K562 (cell line): ENCODE measurements at regions not wholly inside any gene's neighbourhood (a gene's known extent, or its start where the extent isn't known, plus 50 kb on each side); places are given as distances from the start of the nearest gene placed in this dataset.

Experiments used
- CBX1 ChIP-seq: sonication (generic); IDR thresholded peaks from 2 replicates; pipeline ENCODE4 v1.6.1; 2016; ENCODE audit warnings: antibody characterized with exemption, low read depth, mild to moderate bottlenecking
- JUNB ChIP-seq: fragments of 450-650 bp; formaldehyde crosslinking; conservative IDR thresholded peaks from 2 replicates; pipeline ENCODE4 v1.4.0; 2020; ENCODE audit warnings: mild to moderate bottlenecking
- TF ChIP-seq, protein P1 (sequence below), 3 experiments: IDR thresholded peaks in 2 of 3; conservative IDR thresholded peaks in 1 of 3; 2 replicates each; pipeline ENCODE4 v1.5.1; 2011 to 2012; ENCODE audit warnings: low read length in 3 of 3, mild to moderate bottlenecking in 3 of 3, control low read depth in 2 of 3, improper control_type of control experiment in 1 of 3, inconsistent platforms in 1 of 3, low read depth in 1 of 3, mixed read lengths in 1 of 3, moderate library complexity in 1 of 3; ENCODE audit not compliant: insufficient read depth in 2 of 3

GRCh38 chr12:124711344-124711743 is 143.9 kb upstream of the NCOR2 start:
- TF ChIP-seq JUNB (no peak), CBX1 (no peak)
- TF ChIP-seq, protein P1, sequence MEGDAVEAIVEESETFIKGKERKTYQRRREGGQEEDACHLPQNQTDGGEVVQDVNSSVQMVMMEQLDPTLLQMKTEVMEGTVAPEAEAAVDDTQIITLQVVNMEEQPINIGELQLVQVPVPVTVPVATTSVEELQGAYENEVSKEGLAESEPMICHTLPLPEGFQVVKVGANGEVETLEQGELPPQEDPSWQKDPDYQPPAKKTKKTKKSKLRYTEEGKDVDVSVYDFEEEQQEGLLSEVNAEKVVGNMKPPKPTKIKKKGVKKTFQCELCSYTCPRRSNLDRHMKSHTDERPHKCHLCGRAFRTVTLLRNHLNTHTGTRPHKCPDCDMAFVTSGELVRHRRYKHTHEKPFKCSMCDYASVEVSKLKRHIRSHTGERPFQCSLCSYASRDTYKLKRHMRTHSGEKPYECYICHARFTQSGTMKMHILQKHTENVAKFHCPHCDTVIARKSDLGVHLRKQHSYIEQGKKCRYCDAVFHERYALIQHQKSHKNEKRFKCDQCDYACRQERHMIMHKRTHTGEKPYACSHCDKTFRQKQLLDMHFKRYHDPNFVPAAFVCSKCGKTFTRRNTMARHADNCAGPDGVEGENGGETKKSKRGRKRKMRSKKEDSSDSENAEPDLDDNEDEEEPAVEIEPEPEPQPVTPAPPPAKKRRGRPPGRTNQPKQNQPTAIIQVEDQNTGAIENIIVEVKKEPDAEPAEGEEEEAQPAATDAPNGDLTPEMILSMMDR (IDR thresholded peaks at IDR 0.05 in 2 of 3, conservative IDR thresholded peaks at IDR 0.05 in 1 of 3; ENCODE audit: insufficient read depth in 2 of 3, low read depth in 1 of 3, low read length in 3 of 3) = no peak
